ENCODE measurements at regions not wholly inside any gene's neighbourhood (a gene's known extent, or its start where the extent isn't known, plus 50 kb on each side); places are given as distances from the start of the nearest gene placed in this dataset.

- TF ChIP-seq CTCF (conservative IDR thresholded peaks at IDR 0.05) (no peak), EZH2 (IDR thresholded peaks at IDR 0.05; ENCODE audit: low read depth) (no peak)
Observed at GRCh38 chr2:59259913-59260312, 1018.8 kb upstream of the FANCL start.

All from PC-9 (cell line).